B cell (primary cell): ENCODE measurements at regions not wholly inside any gene's neighbourhood (a gene's known extent, or its start where the extent isn't known, plus 50 kb on each side); places are given as distances from the start of the nearest gene placed in this dataset.

Experiments
- ATAC-seq: fragments of 200-7000 bp; cut with Tn5 transposase; one replicate; pipeline ENCODE4 v1.10.0; 2021; ENCODE audit warnings: low read depth, mild to moderate bottlenecking, moderate number of reproducible peaks, moderate library complexity
- CTCF ChIA-PET: fragments of 350-600 bp; sonication (Branson Sonifier 250); formaldehyde crosslinking; loops from one replicate; lab custom pipeline; 2021; ENCODE audit warnings: antibody characterized with exemption, inconsistent platforms; lab: Charles Lee
- POLR2A ChIA-PET: fragments of 350-600 bp; sonication (Branson Sonifier 250); formaldehyde crosslinking; loops from one replicate; lab custom pipeline; 2021; ENCODE audit warnings: antibody characterized with exemption; lab: Charles Lee
- DNase-seq: peaks from one replicate; pipeline ENCODE4 v3.0.0; 2013
- H2AFZ ChIP-seq: 2 replicates; pipeline ENCODE4 v1.6.1; 2012; ENCODE audit warnings: mild to moderate bottlenecking, low read depth, low read length; ENCODE audit not compliant: insufficient read depth, poor library complexity, severe bottlenecking
- H3K27ac ChIP-seq, 2 donors: 1 replicate in 1 of 2; 2 replicates in 1 of 2; pipeline ENCODE4 v1.5.1; 2012 to 2013; ENCODE audit warnings: low read length in 2 of 2, mild to moderate bottlenecking in 2 of 2, moderate library complexity in 1 of 2
- H3K27me3 ChIP-seq, 4 experiments: fragments of 200-600 bp in 1 of 4; sonication (generic) in 1 of 4; replicated peaks in 1 of 4; 1 replicate in 2 of 4; 2 replicates in 2 of 4; pipeline versions ENCODE4 v1.6.1 to v1.7.0; 2013 to 2016; ENCODE audit warnings: low read length in 3 of 4, mild to moderate bottlenecking in 2 of 4, mixed read lengths in 1 of 4, moderate library complexity in 1 of 4; ENCODE audit not compliant: insufficient read depth in 4 of 4, control insufficient read depth in 3 of 4; ENCODE audit errors: control extremely low read depth in 1 of 4
- H3K36me3 ChIP-seq, 2 experiments: replicated peaks in 1 of 2; 1 replicate in 1 of 2; 2 replicates in 1 of 2; pipeline versions ENCODE4 v1.6.1 to v1.7.1; 2013; ENCODE audit warnings: low read length in 1 of 2; ENCODE audit not compliant: insufficient read depth in 2 of 2, control insufficient read depth in 1 of 2; ENCODE audit errors: control extremely low read depth in 1 of 2, extremely low read depth in 1 of 2
- H3K4me1 ChIP-seq, 2 donors: fragments of 200-600 bp in 1 of 2; sonication (generic) in 1 of 2; 1 replicate in 1 of 2; 2 replicates in 1 of 2; pipeline versions ENCODE4 v1.5.1 to v1.6.1; 2013 to 2017; ENCODE audit warnings: low read length in 2 of 2; ENCODE audit not compliant: control insufficient read depth in 2 of 2, insufficient read depth in 2 of 2
- H3K4me2 ChIP-seq: replicated peaks from 2 replicates; pipeline ENCODE3; 2012; ENCODE audit warnings: mild to moderate bottlenecking, low read depth, low read length; ENCODE audit not compliant: poor library complexity, severe bottlenecking
- H3K4me3 ChIP-seq, 5 experiments: fragments of 200-600 bp in 1 of 5; sonication (generic) in 1 of 5; 1 replicate in 3 of 5; 2 replicates in 2 of 5; pipeline versions ENCODE4 v1.5.1 to v1.7.0; 2011 to 2016; ENCODE audit warnings: low read length in 4 of 5, mild to moderate bottlenecking in 4 of 5, low read depth in 2 of 5, control low read depth in 1 of 5, moderate library complexity in 1 of 5; ENCODE audit not compliant: insufficient read depth in 1 of 5; ENCODE audit errors: control extremely low read depth in 1 of 5, extremely low read depth in 1 of 5
- H3K79me2 ChIP-seq: fragments of 200-600 bp; sonication (generic); one replicate; pipeline ENCODE4 v1.6.0; 2016; ENCODE audit warnings: low read length; ENCODE audit not compliant: control insufficient read depth, insufficient read depth
- H3K9ac ChIP-seq: fragments of 200-600 bp; sonication (generic); 2 replicates; pipeline ENCODE4 v1.6.1; 2017; ENCODE audit warnings: mild to moderate bottlenecking, low read length, moderate library complexity
- H3K9me3 ChIP-seq, 3 donors: one replicate each; pipeline versions ENCODE4 v1.6.1 to v1.7.1; 2013; ENCODE audit warnings: low read length in 2 of 3; ENCODE audit not compliant: control insufficient read depth in 2 of 3, insufficient read depth in 1 of 3; ENCODE audit errors: control extremely low read depth in 1 of 3
- H4K20me1 ChIP-seq: 2 replicates; pipeline ENCODE4 v1.6.0; 2012; ENCODE audit warnings: mild to moderate bottlenecking, low read length; ENCODE audit not compliant: insufficient read depth, control insufficient read depth, poor library complexity, severe bottlenecking
- H3K27ac Mint-ChIP-seq: one replicate; pipeline ENCODE4 v1.8.0; 2021; ENCODE audit warnings: mixed read lengths
- H3K27me3 Mint-ChIP-seq: one replicate; pipeline ENCODE4 v1.8.0; 2021; ENCODE audit warnings: mixed read lengths
- H3K4me1 Mint-ChIP-seq: one replicate; pipeline ENCODE4 v1.8.0; 2021; ENCODE audit warnings: mixed read lengths
- H3K4me3 Mint-ChIP-seq: one replicate; pipeline ENCODE4 v1.8.0; 2021; ENCODE audit warnings: mixed read lengths
- H3K9me3 Mint-ChIP-seq: one replicate; pipeline ENCODE4 v1.8.0; 2022; ENCODE audit warnings: mixed read lengths; ENCODE audit not compliant: insufficient read depth
- CTCF ChIP-seq: fragments of 200-600 bp; IDR thresholded peaks from one replicate; pipeline ENCODE4 v1.8.0; 2022; ENCODE audit warnings: antibody characterized with exemption, mild to moderate bottlenecking
- EZH2 ChIP-seq: IDR thresholded peaks from 2 replicates; pipeline ENCODE4 v1.6.1; 2012; ENCODE audit warnings: borderline replicate concordance, low read depth, mild to moderate bottlenecking, moderate library complexity, low read length; ENCODE audit not compliant: insufficient read depth, poor library complexity, severe bottlenecking
- WGBS: methylation state at CpG from one replicate; pipeline ENCODE4 v1.1.5; 2013; ENCODE audit warnings: missing lambda C conversion rate; ENCODE audit not compliant: insufficient coverage; 5-methylcytosine and 5-hydroxymethylcytosine counted together
- intact Hi-C: fragments of 100-400 bp; cut with micrococcal nuclease; formaldehyde crosslinking; loops from one replicate; pipeline ENCODE4 v1.10.0; 2022

- Histone ChIP-seq H2AFZ (no peak overlapping the region), H3K9ac (no peak overlapping the region), H3K4me2 (no peak overlapping the region), H4K20me1 (no peaks in the 10 kb centered on the region), H3K79me2 (no peaks in the 10 kb centered on the region), H3K9me3 (no peaks in the 10 kb centered on the region), H3K36me3 (no peaks in the 10 kb centered on the region), H3K4me1 (peaks cover 0 to 5% of the 10 kb centered on the region in 2 donors), H3K27ac (no peak overlapping the region), H3K27me3 (peaks cover 0 to 3% (median 0%) of the 10 kb centered on the region in 4 experiments), H3K4me3 (no peak overlapping the region)
- 89% methylated on average over 19 of the region's 20 CpGs for WGBS
- intact Hi-C loops, result no loop called here
- Mint-ChIP-seq H3K4me3 (no peak overlapping the region), H3K27me3 (no peaks in the 10 kb centered on the region), H3K4me1 (peaks cover 9% of the 10 kb centered on the region), H3K9me3 (no peaks in the 10 kb centered on the region), H3K27ac (no peak overlapping the region)
- ATAC-seq, result no peak
- ChIA-PET CTCF (no interaction called here), POLR2A (no interaction called here)
- no peak for DNase-seq
- TF ChIP-seq CTCF, result no peak
- TF ChIP-seq EZH2, result no peak
Measured at GRCh38 chr10:124244256-124244877, 151.0 kb upstream of the CHST15 start.

- Histone ChIP-seq H3K4me1 (peaks cover 0 to 5% of the 10 kb centered on the region in 2 donors), H3K27ac (no peak overlapping the region), H3K9me3 (no peaks in the 10 kb centered on the region), H3K36me3 (no peaks in the 10 kb centered on the region), H3K9ac (no peak overlapping the region), H2AFZ (no peak overlapping the region), H3K4me3 (no peak overlapping the region), H4K20me1 (no peaks in the 10 kb centered on the region), H3K27me3 (peaks cover 0 to 2% (median 0%) of the 10 kb centered on the region in 4 experiments), H3K79me2 (no peaks in the 10 kb centered on the region), H3K4me2 (no peak overlapping the region)
- POLR2A ChIA-PET, result no interaction called here
- ATAC-seq (no peak), DNase-seq (no peak)
- no peak for TF ChIP-seq EZH2
- TF ChIP-seq CTCF, result no peak
- Mint-ChIP-seq H3K4me3 (no peak overlapping the region), H3K27me3 (no peaks in the 10 kb centered on the region), H3K27ac (no peak overlapping the region), H3K9me3 (no peaks in the 10 kb centered on the region), H3K4me1 (peaks cover 7% of the 10 kb centered on the region)
- intact Hi-C loops, result no loop called here
- WGBS, result 89% methylated on average over 12 of the region's 12 CpGs
- CTCF ChIA-PET, result no interaction called here
Measured at GRCh38 chr10:124243702-124244121, 150.3 kb upstream of the CHST15 start.
